Tibial nerve (tissue), 3 donors: ENCODE measurements at regions not wholly inside any gene's neighbourhood (a gene's known extent, or its start where the extent isn't known, plus 50 kb on each side); places are given as distances from the start of the nearest gene placed in this dataset.

Source experiments
- POLR2A ChIP-seq, 2 donors: fragments of 450-650 bp; IDR thresholded peaks; one replicate each; pipeline ENCODE4 v1.6.1; 2017; ENCODE audit warnings: antibody characterized with exemption in 2 of 2, mild to moderate bottlenecking in 2 of 2, moderate library complexity in 2 of 2
- TF ChIP-seq, protein P1 (sequence below), 5 experiments: fragments of 200-600 bp in 3 of 5; fragments of 450-650 bp in 2 of 5; sonication (generic) in 3 of 5; IDR thresholded peaks; one replicate each; pipeline ENCODE4 v1.5.1; 2016 to 2019; ENCODE audit warnings: antibody characterized with exemption in 5 of 5, mild to moderate bottlenecking in 3 of 5, moderate library complexity in 2 of 5

DNA sequence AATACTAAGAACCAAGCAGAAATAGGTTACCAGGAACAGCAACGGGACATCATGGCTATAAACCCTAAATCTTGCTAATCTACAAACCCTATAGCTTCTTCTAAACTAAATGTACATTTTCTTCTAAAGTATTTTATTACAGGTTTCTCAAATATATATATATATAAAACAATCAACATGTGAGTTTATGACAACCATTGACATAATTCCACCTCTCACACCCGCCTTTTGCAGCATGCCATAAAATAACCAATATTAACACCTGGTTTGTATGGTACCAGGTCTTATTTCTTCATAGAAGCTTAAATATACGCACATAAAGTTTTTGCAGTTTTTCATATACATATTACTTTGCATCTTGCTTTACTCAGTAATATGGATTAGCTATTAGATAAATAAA, 955.3 kb upstream of the LCORL start:
- TF ChIP-seq, protein P1, sequence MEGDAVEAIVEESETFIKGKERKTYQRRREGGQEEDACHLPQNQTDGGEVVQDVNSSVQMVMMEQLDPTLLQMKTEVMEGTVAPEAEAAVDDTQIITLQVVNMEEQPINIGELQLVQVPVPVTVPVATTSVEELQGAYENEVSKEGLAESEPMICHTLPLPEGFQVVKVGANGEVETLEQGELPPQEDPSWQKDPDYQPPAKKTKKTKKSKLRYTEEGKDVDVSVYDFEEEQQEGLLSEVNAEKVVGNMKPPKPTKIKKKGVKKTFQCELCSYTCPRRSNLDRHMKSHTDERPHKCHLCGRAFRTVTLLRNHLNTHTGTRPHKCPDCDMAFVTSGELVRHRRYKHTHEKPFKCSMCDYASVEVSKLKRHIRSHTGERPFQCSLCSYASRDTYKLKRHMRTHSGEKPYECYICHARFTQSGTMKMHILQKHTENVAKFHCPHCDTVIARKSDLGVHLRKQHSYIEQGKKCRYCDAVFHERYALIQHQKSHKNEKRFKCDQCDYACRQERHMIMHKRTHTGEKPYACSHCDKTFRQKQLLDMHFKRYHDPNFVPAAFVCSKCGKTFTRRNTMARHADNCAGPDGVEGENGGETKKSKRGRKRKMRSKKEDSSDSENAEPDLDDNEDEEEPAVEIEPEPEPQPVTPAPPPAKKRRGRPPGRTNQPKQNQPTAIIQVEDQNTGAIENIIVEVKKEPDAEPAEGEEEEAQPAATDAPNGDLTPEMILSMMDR (IDR thresholded peaks at IDR 0.05): no peak
- TF ChIP-seq POLR2A (IDR thresholded peaks at IDR 0.05): no peak
